ENCODE measurements at regions not wholly inside any gene's neighbourhood (a gene's known extent, or its start where the extent isn't known, plus 50 kb on each side); places are given as distances from the start of the nearest gene placed in this dataset.

GRCh38 chr4:114287079-114287696 is 307.7 kb upstream of the ARSJ start:
- TF ChIP-seq ZNF317 (CRISPR knock-in tag; IDR thresholded peaks at IDR 0.05; ENCODE audit: borderline replicate concordance, low read depth) (no peak), PRDM15 (CRISPR knock-in tag; IDR thresholded peaks at IDR 0.05) (no peak), ZNF263 (CRISPR knock-in tag; IDR thresholded peaks at IDR 0.05; ENCODE audit: low read depth) (no peak), ATF6 (CRISPR knock-in tag; IDR thresholded peaks at IDR 0.05) (no peak), HMGXB4 (CRISPR knock-in tag; IDR thresholded peaks at IDR 0.05) (no peak), ESRRA (CRISPR knock-in tag; IDR thresholded peaks at IDR 0.05; ENCODE audit: borderline replicate concordance) (no peak), NFYB (CRISPR knock-in tag; conservative IDR thresholded peaks at IDR 0.05; ENCODE audit: low read depth) (no peak), ZNF121 (CRISPR knock-in tag; IDR thresholded peaks at IDR 0.05) (no peak), TCF7 (CRISPR knock-in tag; IDR thresholded peaks at IDR 0.05; ENCODE audit: low read depth) (no peak), JUN (CRISPR knock-in tag; IDR thresholded peaks at IDR 0.05) (no peak)
- TF ChIP-seq, protein P1, sequence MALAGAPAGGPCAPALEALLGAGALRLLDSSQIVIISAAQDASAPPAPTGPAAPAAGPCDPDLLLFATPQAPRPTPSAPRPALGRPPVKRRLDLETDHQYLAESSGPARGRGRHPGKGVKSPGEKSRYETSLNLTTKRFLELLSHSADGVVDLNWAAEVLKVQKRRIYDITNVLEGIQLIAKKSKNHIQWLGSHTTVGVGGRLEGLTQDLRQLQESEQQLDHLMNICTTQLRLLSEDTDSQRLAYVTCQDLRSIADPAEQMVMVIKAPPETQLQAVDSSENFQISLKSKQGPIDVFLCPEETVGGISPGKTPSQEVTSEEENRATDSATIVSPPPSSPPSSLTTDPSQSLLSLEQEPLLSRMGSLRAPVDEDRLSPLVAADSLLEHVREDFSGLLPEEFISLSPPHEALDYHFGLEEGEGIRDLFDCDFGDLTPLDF (CRISPR knock-in tag; IDR thresholded peaks at IDR 0.05) = no peak
- TF ChIP-seq, protein P2, sequence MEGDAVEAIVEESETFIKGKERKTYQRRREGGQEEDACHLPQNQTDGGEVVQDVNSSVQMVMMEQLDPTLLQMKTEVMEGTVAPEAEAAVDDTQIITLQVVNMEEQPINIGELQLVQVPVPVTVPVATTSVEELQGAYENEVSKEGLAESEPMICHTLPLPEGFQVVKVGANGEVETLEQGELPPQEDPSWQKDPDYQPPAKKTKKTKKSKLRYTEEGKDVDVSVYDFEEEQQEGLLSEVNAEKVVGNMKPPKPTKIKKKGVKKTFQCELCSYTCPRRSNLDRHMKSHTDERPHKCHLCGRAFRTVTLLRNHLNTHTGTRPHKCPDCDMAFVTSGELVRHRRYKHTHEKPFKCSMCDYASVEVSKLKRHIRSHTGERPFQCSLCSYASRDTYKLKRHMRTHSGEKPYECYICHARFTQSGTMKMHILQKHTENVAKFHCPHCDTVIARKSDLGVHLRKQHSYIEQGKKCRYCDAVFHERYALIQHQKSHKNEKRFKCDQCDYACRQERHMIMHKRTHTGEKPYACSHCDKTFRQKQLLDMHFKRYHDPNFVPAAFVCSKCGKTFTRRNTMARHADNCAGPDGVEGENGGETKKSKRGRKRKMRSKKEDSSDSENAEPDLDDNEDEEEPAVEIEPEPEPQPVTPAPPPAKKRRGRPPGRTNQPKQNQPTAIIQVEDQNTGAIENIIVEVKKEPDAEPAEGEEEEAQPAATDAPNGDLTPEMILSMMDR (IDR thresholded peaks at IDR 0.05) = no peak
- TF ChIP-seq, protein P3, sequence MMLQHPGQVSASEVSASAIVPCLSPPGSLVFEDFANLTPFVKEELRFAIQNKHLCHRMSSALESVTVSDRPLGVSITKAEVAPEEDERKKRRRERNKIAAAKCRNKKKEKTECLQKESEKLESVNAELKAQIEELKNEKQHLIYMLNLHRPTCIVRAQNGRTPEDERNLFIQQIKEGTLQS (CRISPR knock-in tag; conservative IDR thresholded peaks at IDR 0.05) = no peak
- TF ChIP-seq, protein P4, sequence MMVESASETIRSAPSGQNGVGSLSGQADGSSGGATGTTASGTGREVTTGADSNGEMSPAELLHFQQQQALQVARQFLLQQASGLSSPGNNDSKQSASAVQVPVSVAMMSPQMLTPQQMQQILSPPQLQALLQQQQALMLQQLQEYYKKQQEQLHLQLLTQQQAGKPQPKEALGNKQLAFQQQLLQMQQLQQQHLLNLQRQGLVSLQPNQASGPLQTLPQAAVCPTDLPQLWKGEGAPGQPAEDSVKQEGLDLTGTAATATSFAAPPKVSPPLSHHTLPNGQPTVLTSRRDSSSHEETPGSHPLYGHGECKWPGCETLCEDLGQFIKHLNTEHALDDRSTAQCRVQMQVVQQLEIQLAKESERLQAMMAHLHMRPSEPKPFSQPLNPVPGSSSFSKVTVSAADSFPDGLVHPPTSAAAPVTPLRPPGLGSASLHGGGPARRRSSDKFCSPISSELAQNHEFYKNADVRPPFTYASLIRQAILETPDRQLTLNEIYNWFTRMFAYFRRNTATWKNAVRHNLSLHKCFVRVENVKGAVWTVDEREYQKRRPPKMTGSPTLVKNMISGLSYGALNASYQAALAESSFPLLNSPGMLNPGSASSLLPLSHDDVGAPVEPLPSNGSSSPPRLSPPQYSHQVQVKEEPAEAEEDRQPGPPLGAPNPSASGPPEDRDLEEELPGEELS (CRISPR knock-in tag; IDR thresholded peaks at IDR 0.05) = no peak

Data from WTC11 (cell line).